Suppressor macrophage treated with lipopolysaccharide for 1 hour (primary cell): ENCODE measurements at regions not wholly inside any gene's neighbourhood (a gene's known extent, or its start where the extent isn't known, plus 50 kb on each side); places are given as distances from the start of the nearest gene placed in this dataset.
"Not testable (repeated sequence)": the region's sequence is repeated elsewhere in the genome, so short reads cannot be mapped to it uniquely, and the experiment has no call there.

ENCODE experiments used
- DNase-seq, 3 donors: peaks; one replicate each; pipeline ENCODE4 v3.0.0-alpha.2; 2020 to 2022

DNA sequence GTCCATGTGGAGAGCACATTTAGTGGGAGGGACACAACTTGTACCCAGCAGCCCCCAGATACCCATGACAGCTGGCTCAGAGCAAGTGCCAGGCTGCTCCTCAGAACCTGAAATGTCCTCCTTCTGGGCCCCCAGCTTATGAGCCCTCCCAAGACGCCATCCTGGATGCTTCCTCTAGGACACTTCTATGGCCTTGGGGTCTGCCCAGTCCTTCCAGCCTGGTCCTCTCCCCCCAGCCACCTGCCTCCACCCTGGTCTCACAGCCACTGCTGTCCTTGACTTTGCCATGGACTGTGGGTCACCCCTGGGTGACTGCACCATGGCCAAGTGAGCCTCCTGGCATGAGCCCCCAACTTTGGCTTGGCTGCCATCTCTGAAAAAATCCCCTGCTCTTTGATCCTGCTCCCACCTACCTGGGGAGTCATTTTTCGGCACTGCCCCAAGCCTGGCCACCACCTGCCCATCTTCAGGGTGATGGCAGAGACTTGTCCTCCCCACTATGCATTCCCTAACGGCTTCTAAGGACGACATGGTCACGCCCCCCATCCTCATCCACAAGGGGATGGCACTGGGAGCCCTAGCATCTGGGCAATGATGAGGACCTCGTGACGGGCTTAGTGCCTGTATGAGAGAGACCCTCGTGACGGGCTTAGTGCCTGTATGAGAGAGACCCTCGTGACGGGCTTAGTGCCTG is 323.7 kb downstream of the TMEM121 start:
- no peak for DNase-seq

DNA sequence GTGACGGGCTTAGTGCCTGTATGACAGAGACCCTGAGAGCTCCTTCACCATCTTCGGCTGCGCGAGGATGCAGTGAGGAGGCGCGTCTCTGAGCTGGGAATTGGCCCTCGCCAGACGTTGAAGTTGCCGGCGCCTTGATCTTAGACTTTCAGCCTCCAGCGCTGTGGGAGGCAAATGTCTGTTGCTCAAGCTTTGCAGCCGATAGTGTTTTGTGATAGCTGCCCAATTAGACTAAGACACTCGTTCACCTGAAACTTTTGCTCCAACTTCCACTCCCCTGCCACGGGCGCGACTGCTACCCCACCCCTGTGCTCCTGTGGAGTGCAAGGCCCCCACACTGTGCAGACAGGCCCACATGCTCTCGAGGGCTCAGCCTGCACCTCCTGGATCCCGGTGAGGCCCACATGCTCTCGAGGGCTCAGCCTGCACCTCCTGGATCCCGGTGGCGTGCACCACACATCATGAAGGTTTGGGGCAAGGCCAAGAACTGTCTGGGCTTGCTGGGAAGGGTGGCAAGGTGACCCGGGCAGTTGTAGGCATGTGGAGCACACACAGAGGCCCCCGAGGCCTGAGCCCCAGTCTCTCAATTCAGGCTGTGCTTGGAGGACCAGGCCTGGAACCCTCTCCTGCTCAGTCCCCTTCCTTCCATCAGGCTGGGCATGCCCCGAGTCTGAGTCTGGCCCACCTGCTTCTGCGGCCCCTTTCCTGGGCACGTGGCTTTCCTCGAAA is 324.6 kb downstream of the TMEM121 start:
- DNase-seq = no peak

DNA sequence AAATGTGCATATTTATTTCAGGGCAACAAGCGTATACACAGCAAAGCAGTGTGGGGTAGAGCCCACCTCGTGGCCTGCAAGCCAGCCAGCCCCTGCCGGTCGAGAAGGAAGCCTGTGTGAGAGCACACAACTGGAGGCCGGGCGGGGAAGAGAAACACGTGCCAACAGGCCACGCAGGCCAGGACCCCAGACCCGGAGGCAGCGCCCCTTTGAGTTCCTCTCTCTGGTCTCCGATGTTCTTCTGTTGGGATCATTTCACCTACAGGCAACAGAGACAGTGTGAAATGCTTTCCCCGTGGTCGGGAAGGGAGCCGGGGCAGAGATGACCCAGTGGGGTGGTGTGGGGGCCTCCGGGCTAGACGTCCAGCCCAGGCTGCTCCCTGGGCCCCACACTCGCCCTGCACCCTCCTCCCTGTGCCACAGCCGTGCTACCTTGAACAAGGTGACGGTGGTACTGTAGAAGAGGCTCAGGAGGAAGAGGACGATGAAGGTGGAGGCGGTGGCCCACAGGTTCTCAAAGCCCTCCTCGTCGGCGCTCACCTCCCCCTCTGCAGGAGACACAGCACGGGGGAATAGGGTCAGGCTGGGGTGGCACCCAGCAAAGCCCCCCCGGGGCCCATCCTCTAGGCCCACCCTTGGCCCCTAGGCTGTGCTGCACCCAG is 325.5 kb downstream of the TMEM121 start:
- DNase-seq = no peak

DNA sequence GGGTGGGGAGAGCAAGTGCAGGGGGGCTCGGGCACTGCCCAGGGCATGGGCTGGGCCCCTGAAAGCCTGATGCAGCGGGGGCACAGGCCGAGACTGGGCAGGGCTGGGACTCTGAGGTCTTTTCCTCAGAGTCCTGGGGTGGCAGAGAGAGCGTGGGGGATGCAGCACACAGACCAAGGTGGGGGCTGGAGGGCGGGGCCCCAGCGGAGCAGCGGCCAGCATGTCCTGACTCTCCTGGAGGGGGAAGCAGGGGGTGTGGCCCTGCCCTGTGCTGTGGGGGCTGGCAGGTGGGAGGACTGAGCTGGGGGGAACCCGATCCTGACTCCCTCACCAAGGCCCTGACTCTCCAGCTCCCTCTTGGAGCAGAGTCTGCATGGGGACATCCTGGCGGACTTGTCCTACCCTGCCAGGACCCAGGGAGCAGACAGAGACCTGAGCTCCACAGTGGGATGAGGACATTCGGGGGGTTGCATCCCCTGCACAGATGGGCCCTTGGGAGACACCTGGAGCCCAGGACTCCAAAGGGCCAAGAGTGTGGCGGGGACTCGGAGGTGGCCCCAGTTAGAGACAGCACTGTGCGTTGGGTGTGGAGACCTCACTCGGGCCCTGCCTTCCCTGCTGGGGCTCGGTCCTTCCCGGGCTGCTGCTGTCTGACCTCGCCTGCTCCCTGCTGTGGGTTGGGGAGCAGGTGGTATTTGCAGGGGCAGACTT is 326.1 kb downstream of the TMEM121 start:
- DNase-seq = no peak

DNA sequence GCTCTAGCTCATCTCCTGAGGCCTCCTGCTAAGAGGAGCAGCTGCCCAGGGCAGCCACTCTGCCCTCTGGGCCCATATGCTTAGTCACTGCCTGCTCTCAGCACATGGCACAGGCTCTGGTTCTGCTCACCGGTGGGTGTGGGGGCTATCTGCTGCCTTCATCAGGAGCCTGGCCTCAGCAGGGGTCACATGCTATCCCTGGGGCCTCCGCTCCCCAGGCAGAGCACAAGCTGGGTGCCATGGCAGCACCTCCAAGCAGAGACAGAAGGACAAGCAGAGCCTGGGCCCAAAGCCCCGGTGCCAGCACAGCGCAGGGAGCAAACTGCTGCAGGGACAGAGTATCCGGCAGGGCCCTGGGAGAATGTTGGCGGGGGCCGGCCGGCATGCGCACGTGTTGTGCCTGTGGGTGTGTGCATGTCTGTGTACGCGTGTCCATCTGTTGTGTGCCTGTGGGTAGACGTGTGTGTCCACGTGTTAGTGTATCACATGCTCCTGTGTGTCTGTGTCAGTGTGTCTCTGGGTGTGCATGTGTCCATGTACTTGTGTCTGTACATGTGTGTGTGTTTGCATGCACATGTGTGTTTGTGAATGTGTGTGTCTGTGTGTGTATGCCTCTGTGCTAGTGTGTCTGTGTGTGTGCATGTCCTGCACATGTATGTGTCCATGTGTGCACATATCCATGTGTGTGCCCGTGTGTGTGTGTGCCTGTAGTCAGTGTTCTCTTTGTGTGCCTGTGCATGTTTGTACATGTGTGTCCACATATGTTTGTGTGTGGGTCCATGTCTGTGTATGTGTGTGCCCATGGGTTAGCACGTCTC is 326.9 kb downstream of the TMEM121 start:
- DNase-seq = no peak

DNA sequence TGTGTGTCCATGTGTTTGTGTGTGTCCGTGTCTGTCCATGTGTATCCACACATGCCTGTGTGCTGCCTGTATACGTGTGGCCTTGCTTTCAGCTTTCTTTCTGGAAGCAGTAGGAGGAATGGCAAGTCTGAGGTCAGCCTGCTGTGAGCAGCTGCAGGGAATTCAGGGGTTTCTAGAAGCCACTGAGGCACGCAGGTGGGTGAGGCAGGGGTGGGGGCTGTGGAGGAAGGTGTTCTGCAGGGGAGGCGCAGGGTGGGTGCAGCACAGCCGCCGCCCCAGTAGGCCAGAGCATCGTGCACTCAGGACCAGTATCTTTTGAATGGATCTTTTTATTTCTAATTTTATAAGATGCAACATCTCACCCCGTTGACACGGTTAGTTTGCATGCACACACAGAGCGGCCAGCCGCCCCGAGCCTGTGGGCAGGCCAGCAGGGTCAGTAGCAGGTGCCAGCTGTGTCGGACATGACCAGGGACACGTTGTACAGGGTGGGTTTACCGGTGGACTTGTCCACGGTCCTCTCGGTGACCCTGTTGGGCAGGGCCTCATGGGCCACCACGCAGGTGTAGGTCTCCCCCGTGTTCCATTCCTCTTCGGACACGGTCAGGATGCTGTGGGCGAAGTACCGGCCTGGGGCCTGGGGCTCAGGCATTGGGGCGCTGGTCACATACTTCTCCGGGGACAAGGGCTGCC is 327.7 kb downstream of the TMEM121 start:
- no peak for DNase-seq

DNA sequence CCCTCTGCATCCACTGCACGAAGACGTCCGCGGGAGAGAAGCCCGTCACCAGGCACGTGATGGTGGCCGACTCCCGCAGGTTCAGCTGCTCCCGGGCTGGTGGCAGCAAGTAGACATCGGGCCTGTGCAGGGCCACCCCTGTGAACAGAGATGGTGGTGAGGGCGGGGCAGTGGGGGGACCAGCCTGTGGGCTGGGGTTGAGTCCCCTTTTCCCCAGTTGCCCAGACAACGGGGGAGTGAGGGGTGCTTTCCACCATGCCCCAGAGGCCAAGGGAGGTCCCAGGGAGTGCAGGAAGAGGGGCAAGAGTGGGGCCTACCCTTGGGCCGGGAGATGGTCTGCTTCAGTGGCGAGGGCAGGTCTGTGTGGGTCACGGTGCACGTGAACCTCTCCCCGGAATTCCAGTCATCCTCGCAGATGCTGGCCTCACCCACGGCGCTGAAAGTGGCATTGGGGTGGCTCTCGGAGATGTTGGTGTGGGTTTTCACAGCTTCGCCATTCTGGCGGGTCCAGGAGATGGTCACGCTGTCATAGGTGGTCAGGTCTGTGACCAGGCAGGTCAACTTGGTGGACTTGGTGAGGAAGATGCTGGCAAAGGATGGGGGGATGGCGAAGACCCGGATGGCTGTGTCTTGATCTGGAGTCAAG is 328.3 kb downstream of the TMEM121 start:
- DNase-seq = no peak

DNA sequence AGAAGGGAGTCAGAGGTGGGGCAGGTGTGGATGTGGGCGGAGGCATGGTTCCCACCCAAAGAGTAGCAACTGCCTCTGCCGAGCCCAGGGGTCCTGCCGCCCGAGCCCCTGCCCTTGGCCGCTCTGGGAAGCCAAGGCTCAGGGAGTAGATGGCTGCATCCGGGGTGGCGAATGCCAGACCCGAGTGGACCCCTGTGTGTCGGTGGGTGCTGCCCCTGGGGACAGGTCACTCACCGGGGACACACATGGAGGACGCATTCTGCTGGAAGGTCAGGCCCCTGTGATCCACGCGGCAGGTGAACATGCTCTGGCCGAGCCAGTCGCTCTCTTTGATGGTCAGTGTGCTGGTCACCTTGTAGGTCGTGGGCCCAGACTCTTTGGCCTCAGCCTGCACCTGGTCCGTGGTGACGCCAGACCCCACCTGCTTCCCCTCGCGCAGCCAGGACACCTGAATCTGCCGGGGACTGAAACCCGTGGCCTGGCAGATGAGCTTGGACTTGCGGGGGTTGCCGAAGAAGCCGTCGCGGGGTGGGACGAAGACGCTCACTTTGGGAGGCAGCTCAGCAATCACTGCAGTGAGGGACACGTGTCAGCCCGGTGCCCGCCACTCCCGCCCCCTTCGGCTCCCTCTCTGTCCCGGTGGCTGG is 329.0 kb downstream of the TMEM121 start:
- no peak for DNase-seq

DNA sequence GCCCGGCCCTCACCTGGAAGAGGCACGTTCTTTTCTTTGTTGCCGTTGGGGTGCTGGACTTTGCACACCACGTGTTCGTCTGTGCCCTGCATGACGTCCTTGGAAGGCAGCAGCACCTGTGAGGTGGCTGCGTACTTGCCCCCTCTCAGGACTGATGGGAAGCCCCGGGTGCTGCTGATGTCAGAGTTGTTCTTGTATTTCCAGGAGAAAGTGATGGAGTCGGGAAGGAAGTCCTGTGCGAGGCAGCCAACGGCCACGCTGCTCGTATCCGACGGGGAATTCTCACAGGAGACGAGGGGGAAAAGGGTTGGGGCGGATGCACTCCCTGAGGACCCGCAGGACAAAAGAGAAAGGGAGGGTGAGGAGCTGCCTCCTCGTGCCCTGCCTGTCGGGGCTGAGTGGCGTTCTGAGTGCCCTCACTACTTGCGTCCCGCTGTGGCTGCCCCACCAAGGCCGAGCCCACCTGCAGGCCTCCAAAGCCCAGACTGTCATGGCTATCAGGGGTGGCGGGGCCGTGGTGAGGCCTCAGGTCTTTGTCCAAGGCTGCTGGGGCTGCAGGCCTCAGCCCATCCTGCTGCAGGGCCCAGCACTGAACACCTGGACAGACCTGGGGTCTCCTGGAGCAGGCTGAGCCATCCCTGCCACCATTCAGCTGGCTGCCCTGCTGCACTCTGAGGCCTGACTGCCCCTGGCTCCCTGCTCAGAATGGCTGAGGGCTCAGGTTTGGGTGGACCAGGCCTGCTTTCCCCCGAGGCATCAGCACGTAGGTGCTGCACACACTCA is 329.7 kb downstream of the TMEM121 start:
- no peak for DNase-seq

DNA sequence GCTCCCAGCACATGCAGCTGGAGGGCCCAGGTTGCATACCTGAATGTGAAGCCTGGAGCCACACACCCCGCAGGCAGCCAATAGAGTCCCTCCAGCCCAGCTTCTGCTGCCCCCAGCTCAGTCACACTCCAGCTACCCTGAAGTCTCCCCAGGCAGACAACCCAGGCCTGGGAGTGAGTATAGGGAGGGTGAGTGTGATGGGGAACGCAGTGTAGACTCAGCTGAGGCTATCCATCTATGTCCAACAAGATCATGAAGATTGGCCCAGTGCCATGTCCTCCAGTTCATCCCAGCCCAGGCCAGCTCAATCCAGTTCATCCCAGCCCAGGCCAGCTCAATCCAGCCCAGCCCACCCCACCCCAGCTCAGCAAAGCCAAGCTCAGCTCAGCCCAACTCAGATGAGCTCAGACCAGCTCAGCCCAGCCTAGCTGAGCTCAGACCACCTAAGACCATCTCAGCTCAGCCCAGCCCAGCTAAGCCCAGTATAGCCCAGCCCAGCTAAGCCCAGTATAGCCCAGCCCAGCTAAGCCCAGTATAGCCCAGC is 330.4 kb downstream of the TMEM121 start:
- DNase-seq = no peak

DNA sequence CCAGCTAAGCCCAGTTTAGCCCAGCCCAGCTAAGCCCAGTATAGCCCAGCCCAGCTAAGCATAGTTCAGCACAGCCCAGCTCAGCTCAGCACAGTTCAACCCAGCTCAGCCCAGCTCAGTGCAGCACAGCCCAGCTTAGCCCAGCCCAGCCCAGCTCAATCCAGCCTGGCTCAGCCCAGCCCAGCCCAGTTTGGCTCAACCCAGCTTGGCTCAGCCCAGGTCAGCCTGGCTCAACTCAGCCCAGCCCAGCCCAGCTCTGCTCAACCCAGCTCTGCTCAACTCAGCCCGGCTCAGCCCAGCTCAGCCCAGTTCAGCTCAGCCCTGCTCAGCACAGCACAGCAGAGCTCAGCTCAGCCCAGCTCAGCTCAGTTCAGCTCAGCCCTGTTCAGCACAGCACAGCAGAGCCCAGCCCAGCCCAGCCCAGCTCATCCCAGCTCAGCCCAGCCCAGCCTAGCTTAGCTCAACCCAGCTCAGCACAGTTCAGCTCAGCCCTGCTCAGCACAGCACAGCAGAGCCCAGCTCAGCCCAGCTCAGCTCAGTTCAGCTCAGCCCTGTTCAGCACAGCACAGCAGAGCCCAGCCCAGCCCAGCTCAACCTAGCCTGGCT is 330.9 kb downstream of the TMEM121 start:
- no peak for DNase-seq

DNA sequence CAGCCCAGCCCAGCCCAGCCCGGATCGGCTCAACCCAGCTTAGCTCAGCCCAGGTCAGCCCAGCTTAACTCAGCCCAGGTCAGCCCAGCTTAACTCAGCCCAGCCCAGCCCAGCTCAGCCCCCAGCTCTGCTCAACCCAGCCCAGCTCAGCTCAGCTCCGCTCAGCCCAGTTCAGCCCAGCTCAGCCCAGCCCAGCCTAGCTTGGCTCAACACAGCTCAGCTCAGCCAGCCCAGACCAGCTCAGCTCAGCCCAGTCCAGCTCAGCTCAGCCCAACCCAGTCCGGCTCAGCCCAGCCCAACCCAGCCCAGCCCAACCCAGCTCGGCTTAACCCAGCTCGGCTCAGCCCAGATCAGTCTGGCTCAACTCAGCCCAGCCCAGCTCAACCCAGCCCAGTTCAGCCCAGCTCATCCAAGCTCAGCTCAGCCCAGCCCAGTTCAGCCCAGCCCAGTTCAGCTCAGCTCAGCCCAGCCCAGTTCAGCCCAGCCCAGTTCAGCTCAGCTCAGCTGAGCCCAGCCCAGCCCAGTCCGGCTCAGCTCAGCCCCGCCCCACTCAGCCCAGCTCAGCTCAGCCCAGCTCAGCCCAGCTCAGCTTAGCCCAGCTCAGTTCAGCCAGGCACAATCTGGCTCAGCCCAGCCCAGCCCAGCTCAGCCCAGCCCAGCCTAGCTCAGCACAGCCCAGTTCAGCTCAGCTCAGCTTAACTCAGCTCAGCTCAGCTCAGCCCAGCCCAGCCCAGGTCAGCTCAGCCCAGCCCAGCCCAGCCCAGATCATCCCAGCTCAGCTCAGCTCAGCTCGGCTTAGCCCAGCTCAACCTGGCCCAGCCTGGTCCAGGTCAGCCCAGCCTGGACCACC is 331.7 kb downstream of the TMEM121 start:
- peak in 2 of 3 donors; percentile 10 to 14 for DNase-seq

DNA sequence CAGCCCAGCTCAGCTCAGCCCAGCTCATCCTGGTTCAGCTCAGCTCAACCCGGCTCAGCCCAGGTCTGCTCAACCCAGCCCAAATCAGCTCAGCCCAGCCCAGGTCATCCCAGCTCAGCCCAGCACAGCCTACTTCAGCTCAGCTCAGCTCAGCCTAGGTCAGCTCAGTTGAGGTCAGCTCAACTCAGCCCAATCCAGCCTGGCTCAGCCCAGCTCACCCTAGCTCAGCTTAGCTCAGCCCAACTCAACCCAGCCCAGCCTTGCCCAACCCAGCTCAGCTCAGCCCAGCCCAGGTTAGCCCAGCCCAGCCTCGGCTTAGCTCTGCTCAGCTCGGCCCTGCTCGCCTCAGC is 332.3 kb downstream of the TMEM121 start:
- DNase-seq = no peak

DNA sequence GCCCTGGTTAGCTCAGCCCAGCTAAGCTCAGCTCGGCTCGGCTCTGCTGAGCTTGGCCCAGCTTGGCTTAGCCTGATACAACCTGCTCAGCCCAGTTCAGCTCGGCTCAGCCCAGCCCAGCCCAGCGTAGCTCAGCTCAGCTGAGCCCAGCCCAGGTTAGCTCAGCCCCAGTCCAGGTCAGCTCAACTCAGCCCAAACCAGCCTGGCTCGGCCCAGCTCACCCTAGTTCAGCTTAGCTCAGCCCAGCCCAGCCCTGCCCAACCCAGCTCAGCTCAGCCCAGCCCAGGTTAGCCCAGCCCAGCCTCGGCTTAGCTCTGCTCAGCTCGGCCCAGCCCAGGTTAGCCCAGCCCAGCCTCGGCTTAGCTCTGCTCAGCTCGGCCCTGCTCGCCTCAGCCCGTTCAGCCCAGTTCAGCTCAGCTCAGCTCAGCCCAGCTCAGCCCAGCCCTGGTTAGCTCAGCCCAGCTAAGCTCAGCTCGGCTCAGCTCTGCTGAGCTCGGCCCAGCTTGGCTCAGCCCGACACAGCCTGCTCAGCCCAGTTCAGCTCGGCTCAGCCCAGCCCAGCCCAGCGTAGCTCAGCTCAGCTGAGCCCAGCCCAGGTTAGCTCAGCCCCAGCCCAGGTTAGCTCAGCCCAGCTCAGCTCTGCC is 332.8 kb downstream of the TMEM121 start:
- DNase-seq = not testable (repeated sequence)

DNA sequence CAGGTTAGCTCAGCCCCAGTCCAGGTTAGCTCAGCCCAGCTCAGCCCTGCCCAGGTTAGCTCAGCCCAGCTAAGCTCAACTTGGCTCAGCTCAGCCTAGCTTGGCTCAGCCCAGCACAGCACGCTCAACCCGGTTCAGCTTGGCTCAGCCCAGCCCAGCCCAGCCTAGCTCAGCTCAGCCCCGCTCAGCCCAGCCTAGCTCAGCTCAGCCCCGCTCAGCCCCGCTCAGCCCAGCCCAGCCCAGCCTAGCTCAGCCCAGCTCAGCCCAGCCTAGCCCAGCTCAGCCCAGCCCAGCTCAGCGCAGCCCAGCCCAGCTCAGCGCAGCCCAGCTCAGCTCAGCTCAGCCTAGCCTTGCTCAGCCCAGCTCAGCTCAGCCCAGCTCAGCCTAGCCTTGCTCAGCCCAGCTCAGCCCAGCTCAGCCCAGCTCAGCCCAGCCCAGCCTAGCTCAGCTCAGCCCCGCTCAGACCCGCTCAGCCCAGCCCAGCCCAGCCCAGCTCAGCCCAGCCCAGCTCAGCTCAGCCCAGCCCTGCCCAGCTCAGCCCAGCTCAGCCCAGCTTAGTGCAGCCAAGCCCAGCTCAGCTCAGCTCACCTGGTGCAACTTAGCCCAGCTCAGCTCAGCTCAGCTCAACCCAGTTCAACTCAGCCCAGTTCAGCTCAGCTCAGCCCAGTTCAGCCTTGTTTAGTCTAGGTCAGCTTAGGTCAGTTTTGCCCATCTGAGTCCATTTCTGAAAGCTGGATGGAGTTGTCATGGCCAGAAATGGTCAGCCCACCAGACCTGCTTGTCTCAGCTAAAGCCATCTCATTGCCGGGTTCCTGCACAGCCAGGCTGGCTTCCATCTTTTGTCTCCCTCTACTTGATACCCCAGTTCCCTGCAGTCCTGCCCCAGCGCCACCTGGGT is 333.6 kb downstream of the TMEM121 start:
- no peak for DNase-seq
